ENCODE measurements at regions not wholly inside any gene's neighbourhood (a gene's known extent, or its start where the extent isn't known, plus 50 kb on each side); places are given as distances from the start of the nearest gene placed in this dataset.

- DNase-seq (ENCODE audit: extremely low spot score) = no peak
- peaks cover 0 to 13% (median 10%) of the 10 kb centered on the region in 4 donors for H3K4me1 ChIP-seq
- 63% methylated on average over 4 of the region's 4 CpGs for WGBS
- H3K4me3 ChIP-seq = no peak overlapping the region
- H3K36me3 ChIP-seq = no peaks in the 10 kb centered on the region
- intact Hi-C loops (cut with DNase I) = no loop called here
- no peak overlapping the region for H3K27ac ChIP-seq (replicated peaks in 1 of 4)
- TF ChIP-seq POLR2AphosphoS5 (IDR thresholded peaks at IDR 0.05) (no peak), CTCF (IDR thresholded peaks at IDR 0.05) (no peak), POLR2A (IDR thresholded peaks at IDR 0.05; ENCODE audit: low read depth) (no peak), EP300 (IDR thresholded peaks at IDR 0.05) (no peak)
- H3K9me3 ChIP-seq = no peaks in the 10 kb centered on the region
- H3K27me3 ChIP-seq = no peaks in the 10 kb centered on the region
Observed at GRCh38 chr7:67843615-67844014, 847.0 kb downstream of the TYW1 start.

- H3K4me1 ChIP-seq = peaks cover 0 to 13% (median 10%) of the 10 kb centered on the region in 4 donors
- 82% methylated on average over 11 of the region's 11 CpGs for WGBS
- no peak overlapping the region for H3K27ac ChIP-seq (replicated peaks in 1 of 4)
- no peak for DNase-seq (ENCODE audit: extremely low spot score)
- H3K9me3 ChIP-seq = no peaks in the 10 kb centered on the region
- no peaks in the 10 kb centered on the region for H3K36me3 ChIP-seq
- TF ChIP-seq CTCF (IDR thresholded peaks at IDR 0.05) (no peak), POLR2AphosphoS5 (IDR thresholded peaks at IDR 0.05) (no peak), EP300 (IDR thresholded peaks at IDR 0.05) (no peak), POLR2A (IDR thresholded peaks at IDR 0.05; ENCODE audit: low read depth) (no peak)
- intact Hi-C loops (cut with DNase I) = no loop called here
- peaks cover 0 to 13% (median 2%) of the 10 kb centered on the region in 4 donors for H3K27me3 ChIP-seq
- H3K4me3 ChIP-seq = no peak overlapping the region
Observed at GRCh38 chr7:67847092-67847787, 850.6 kb downstream of the TYW1 start.

- intact Hi-C loops (cut with DNase I) = no loop called here
- Histone ChIP-seq H3K27me3 (peaks cover 0 to 17% (median 2%) of the 10 kb centered on the region in 4 donors), H3K4me3 (no peak overlapping the region), H3K9me3 (no peaks in the 10 kb centered on the region), H3K27ac (replicated peaks in 1 of 4) (no peak overlapping the region), H3K36me3 (no peaks in the 10 kb centered on the region), H3K4me1 (peaks cover 0 to 9% (median 2%) of the 10 kb centered on the region in 4 donors)
- TF ChIP-seq CTCF (IDR thresholded peaks at IDR 0.05) (no peak), POLR2A (IDR thresholded peaks at IDR 0.05; ENCODE audit: low read depth) (no peak), EP300 (IDR thresholded peaks at IDR 0.05) (no peak), POLR2AphosphoS5 (IDR thresholded peaks at IDR 0.05) (no peak)
- DNase-seq (ENCODE audit: extremely low spot score) = no peak
- WGBS = 73% methylated on average over 22 of the region's 22 CpGs
Observed at GRCh38 chr7:67854221-67855178, 857.9 kb downstream of the TYW1 start.

DNA sequence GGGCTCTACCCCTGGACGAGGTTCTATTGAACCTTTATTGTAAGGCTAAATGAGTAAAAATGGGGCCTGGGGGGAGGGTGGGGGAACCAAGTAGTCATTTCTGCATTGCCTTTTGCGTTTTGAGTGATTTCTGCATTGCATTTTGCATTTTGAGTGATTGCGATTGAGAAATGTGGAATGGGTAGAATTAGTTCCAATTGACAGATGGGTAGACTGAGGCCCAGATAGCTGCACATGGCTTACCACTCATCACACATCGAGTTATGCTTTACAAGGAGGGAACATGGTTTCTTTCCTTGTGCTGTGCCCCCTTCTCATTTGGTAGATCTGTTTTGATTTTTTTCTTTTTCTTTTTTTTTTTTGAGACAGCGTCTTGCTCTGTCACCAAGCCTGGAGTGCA, 858.7 kb downstream of the TYW1 start:
- no peaks in the 10 kb centered on the region for H3K9me3 ChIP-seq
- H3K4me1 ChIP-seq = peaks cover 0 to 9% (median 2%) of the 10 kb centered on the region in 4 donors
- DNase-seq (ENCODE audit: extremely low spot score) = no peak
- intact Hi-C loops (cut with DNase I) = no loop called here
- H3K27me3 ChIP-seq = peaks cover 0 to 17% (median 2%) of the 10 kb centered on the region in 4 donors
- no peaks in the 10 kb centered on the region for H3K36me3 ChIP-seq
- no peak overlapping the region for H3K27ac ChIP-seq (replicated peaks in 1 of 4)
- no peak overlapping the region for H3K4me3 ChIP-seq
- 68% methylated on average over 5 of the region's 5 CpGs for WGBS
- TF ChIP-seq EP300 (IDR thresholded peaks at IDR 0.05) = no peak
- TF ChIP-seq POLR2AphosphoS5 (IDR thresholded peaks at IDR 0.05) = no peak
- no peak for TF ChIP-seq CTCF (IDR thresholded peaks at IDR 0.05)
- no peak for TF ChIP-seq POLR2A (IDR thresholded peaks at IDR 0.05; ENCODE audit: low read depth)

Data from esophagus muscularis mucosa (tissue), 4 donors.